ENCODE measurements at regions not wholly inside any gene's neighbourhood (a gene's known extent, or its start where the extent isn't known, plus 50 kb on each side); places are given as distances from the start of the nearest gene placed in this dataset.
"Not testable (repeated sequence)": the region's sequence is repeated elsewhere in the genome, so short reads cannot be mapped to it uniquely, and the experiment has no call there.

GRCh38 chr11:14573539-14574057, 53.4 kb upstream of the PSMA1 start:
- not testable (repeated sequence) for DNase-seq (ENCODE audit: low spot score)

GRCh38 chr11:14577292-14577691, 57.1 kb upstream of the PSMA1 start:
- DNase-seq (ENCODE audit: low spot score): no peak

- no peak for DNase-seq (ENCODE audit: low spot score)
Measured at GRCh38 chr11:14577835-14578529, 57.8 kb upstream of the PSMA1 start.

- DNase-seq (ENCODE audit: low spot score): peak; percentile 40
Measured at GRCh38 chr11:14578541-14578956, 58.4 kb upstream of the PSMA1 start.

GRCh38 chr11:14579646-14580045, 59.5 kb upstream of the PSMA1 start:
- DNase-seq (ENCODE audit: low spot score): no peak

GRCh38 chr11:14582793-14583192, 60.8 kb upstream of the PDE3B start:
- DNase-seq (ENCODE audit: low spot score): no peak

- DNase-seq (ENCODE audit: low spot score): no peak
Measured at GRCh38 chr11:14583252-14584034, 60.2 kb upstream of the PDE3B start.

- DNase-seq (ENCODE audit: low spot score): no peak
Measured at GRCh38 chr11:14584035-14584363, 59.6 kb upstream of the PDE3B start.

GRCh38 chr11:14584595-14584994, 59.0 kb upstream of the PDE3B start:
- DNase-seq (ENCODE audit: low spot score): no peak

- DNase-seq (ENCODE audit: low spot score): no peak
Measured at GRCh38 chr11:14585438-14585837, 58.2 kb upstream of the PDE3B start.

GRCh38 chr11:14587258-14587657, 56.3 kb upstream of the PDE3B start:
- DNase-seq (ENCODE audit: low spot score): no peak

GRCh38 chr11:14588681-14589080, 54.9 kb upstream of the PDE3B start:
- no peak for DNase-seq (ENCODE audit: low spot score)

- no peak for DNase-seq (ENCODE audit: low spot score)
Measured at GRCh38 chr11:14589421-14589820, 54.2 kb upstream of the PDE3B start.

GRCh38 chr11:14591046-14591445, 52.6 kb upstream of the PDE3B start:
- DNase-seq (ENCODE audit: low spot score): not testable (repeated sequence)

GRCh38 chr11:14593671-14594070, 49.9 kb upstream of the PDE3B start:
- DNase-seq (ENCODE audit: low spot score): no peak

All from SW480 (cell line).